ENCODE measurements at regions not wholly inside any gene's neighbourhood (a gene's known extent, or its start where the extent isn't known, plus 50 kb on each side); places are given as distances from the start of the nearest gene placed in this dataset.

GRCh38 chr2:45275242-45275805 is 266.1 kb upstream of the SIX2 start:
- no peak for DNase-seq (ENCODE audit: low spot score)
- TF ChIP-seq, protein P1, sequence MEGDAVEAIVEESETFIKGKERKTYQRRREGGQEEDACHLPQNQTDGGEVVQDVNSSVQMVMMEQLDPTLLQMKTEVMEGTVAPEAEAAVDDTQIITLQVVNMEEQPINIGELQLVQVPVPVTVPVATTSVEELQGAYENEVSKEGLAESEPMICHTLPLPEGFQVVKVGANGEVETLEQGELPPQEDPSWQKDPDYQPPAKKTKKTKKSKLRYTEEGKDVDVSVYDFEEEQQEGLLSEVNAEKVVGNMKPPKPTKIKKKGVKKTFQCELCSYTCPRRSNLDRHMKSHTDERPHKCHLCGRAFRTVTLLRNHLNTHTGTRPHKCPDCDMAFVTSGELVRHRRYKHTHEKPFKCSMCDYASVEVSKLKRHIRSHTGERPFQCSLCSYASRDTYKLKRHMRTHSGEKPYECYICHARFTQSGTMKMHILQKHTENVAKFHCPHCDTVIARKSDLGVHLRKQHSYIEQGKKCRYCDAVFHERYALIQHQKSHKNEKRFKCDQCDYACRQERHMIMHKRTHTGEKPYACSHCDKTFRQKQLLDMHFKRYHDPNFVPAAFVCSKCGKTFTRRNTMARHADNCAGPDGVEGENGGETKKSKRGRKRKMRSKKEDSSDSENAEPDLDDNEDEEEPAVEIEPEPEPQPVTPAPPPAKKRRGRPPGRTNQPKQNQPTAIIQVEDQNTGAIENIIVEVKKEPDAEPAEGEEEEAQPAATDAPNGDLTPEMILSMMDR (IDR thresholded peaks at IDR 0.05; ENCODE audit: extremely low read depth, missing control alignments): no peak

DNA sequence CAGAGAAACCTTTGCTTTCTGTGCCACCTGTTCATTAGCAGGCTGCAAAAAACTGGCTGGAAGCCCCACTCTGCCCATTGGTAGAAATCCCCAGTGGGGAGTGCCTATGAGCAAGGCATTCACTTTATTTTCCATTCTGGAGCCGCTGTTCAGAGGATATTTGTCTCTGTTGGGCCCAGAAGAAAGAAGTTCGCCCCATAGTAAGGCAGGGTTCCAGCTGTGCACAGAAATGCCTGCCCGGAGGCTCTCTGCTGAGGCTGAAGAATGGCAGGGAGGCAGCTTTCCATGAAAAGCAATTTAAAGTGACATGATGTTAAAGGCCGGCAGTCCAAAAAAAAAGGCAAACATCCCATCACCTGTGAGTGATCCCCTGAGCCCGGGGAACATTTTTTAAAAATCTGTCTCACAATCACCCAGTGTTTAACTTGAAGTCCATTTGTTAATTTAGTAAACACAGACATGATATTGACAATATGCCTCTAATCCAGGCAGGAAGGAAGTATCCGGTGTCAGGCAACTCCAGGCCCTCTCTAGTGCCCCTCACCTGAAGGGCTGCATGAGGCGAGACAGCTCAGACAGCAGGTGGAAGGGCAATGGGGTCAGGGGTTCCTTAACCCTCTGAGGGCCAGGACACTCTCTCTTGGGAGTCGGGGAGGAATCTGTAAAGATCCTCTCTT is 265.1 kb upstream of the SIX2 start:
- DNase-seq (ENCODE audit: low spot score): no peak
- TF ChIP-seq, protein P1 (IDR thresholded peaks at IDR 0.05; ENCODE audit: extremely low read depth, missing control alignments): no peak

GRCh38 chr2:45273412-45274249 is 264.4 kb upstream of the SIX2 start:
- no peak for DNase-seq (ENCODE audit: low spot score)
- TF ChIP-seq, protein P1 (IDR thresholded peaks at IDR 0.05; ENCODE audit: extremely low read depth, missing control alignments): no peak

GRCh38 chr2:45272549-45273265 is 263.5 kb upstream of the SIX2 start:
- DNase-seq (ENCODE audit: low spot score): no peak
- TF ChIP-seq, protein P1 (IDR thresholded peaks at IDR 0.05; ENCODE audit: extremely low read depth, missing control alignments): no peak

- no peak for DNase-seq (ENCODE audit: low spot score)
- TF ChIP-seq, protein P1 (IDR thresholded peaks at IDR 0.05; ENCODE audit: extremely low read depth, missing control alignments): no peak
Observed at GRCh38 chr2:45269149-45269793, 260.0 kb upstream of the SIX2 start.

DNA sequence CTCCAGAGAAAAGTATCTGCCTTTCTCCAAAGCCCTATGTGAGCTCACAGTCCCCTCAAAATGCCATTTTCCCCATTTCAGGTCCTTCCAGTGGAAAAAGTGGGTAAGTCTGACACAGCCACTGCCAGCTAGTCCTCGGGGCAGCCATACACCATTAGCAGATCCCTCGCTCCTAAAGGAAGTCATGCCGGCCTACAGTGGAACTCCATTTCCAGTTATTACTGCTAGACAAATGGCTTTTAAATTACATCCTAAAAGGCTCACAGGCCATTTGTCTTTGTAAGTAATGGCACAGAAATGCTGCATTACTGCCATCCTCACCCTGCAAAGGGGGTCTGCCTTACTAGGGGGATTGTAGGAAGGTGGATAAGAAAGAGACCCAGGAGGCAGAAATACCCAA is 259.4 kb upstream of the SIX2 start:
- no peak for DNase-seq (ENCODE audit: low spot score)
- TF ChIP-seq, protein P1 (IDR thresholded peaks at IDR 0.05; ENCODE audit: extremely low read depth, missing control alignments): no peak
